DOHH2 (cell line): ENCODE measurements at regions not wholly inside any gene's neighbourhood (a gene's known extent, or its start where the extent isn't known, plus 50 kb on each side); places are given as distances from the start of the nearest gene placed in this dataset.

Experiments used
- H3F3A ChIP-seq: fragments of 200-600 bp; sonication (generic), shearing (Covaris generic); 2 replicates; pipeline ENCODE4 v1.6.0; 2016; ENCODE audit warnings: antibody characterized with exemption, mild to moderate bottlenecking; ENCODE audit not compliant: control insufficient read depth, insufficient read depth
- H3K27ac ChIP-seq: fragments of 200-600 bp; sonication (generic); 2 replicates; pipeline ENCODE4 v1.5.1; 2014; ENCODE audit warnings: low read depth, mild to moderate bottlenecking, low read length, moderate library complexity
- H3K27me3 ChIP-seq: fragments of 200-600 bp; sonication (generic); 2 replicates; pipeline ENCODE4 v1.6.1; 2014; ENCODE audit warnings: mild to moderate bottlenecking, low read length, mixed read lengths; ENCODE audit not compliant: control insufficient read depth
- H3K36me3 ChIP-seq: fragments of 200-600 bp; sonication (generic); 2 replicates; pipeline ENCODE4 v1.6.1; 2014; ENCODE audit warnings: mild to moderate bottlenecking, low read length, moderate library complexity, mixed read lengths; ENCODE audit not compliant: control insufficient read depth
- H3K4me1 ChIP-seq: fragments of 200-600 bp; sonication (generic); 2 replicates; pipeline ENCODE4 v1.6.1; 2014; ENCODE audit warnings: mild to moderate bottlenecking, low read length, mixed read lengths; ENCODE audit not compliant: control insufficient read depth
- H3K4me2 ChIP-seq: fragments of 200-600 bp; sonication (generic); 2 replicates; pipeline ENCODE4 v1.6.0; 2014; ENCODE audit warnings: mild to moderate bottlenecking, low read length, moderate library complexity
- H3K4me3 ChIP-seq: fragments of 200-600 bp; sonication (generic); 2 replicates; pipeline ENCODE4 v1.5.1; 2014; ENCODE audit warnings: mild to moderate bottlenecking, low read length, mixed read lengths
- H3K79me2 ChIP-seq: fragments of 200-600 bp; sonication (generic); 2 replicates; pipeline ENCODE4 v1.6.1; 2014; ENCODE audit warnings: mild to moderate bottlenecking, low read length, mixed read lengths; ENCODE audit not compliant: control insufficient read depth
- H3K9me2 ChIP-seq: fragments of 200-600 bp; sonication (generic); replicated peaks from 2 replicates; pipeline ENCODE4 v1.6.1; 2014; ENCODE audit warnings: mild to moderate bottlenecking, low read length, mixed read lengths; ENCODE audit not compliant: control insufficient read depth
- H3K9me3 ChIP-seq: fragments of 200-600 bp; sonication (generic); 2 replicates; pipeline ENCODE4 v1.6.1; 2014; ENCODE audit warnings: antibody characterized with exemption, low read length, mixed read lengths; ENCODE audit not compliant: control insufficient read depth, insufficient read depth
- H4K20me1 ChIP-seq: fragments of 200-600 bp; sonication (generic); 2 replicates; pipeline ENCODE4 v1.6.0; 2014; ENCODE audit warnings: low read depth, mild to moderate bottlenecking, antibody characterized with exemption, low read length, moderate library complexity; ENCODE audit not compliant: control insufficient read depth, insufficient read depth
- CTCF ChIP-seq: fragments of 200-600 bp; sonication (generic); IDR thresholded peaks from one replicate; pipeline ENCODE4 v1.5.1; 2014; ENCODE audit warnings: antibody characterized with exemption, mild to moderate bottlenecking, low read depth, low read length; ENCODE audit not compliant: poor library complexity, severe bottlenecking
- EZH2phosphoT487 ChIP-seq: fragments of 200-600 bp; sonication (generic); IDR thresholded peaks from 2 replicates; pipeline ENCODE4 v1.6.1; 2017; ENCODE audit warnings: borderline replicate concordance, mild to moderate bottlenecking, antibody characterized with exemption, low read length, moderate library complexity, mixed read lengths

GRCh38 chr17:79424471-79425185 is 186.2 kb downstream of the RBFOX3 start:
- no peaks in the 10 kb centered on the region for H3K36me3 ChIP-seq
- TF ChIP-seq EZH2phosphoT487 (no peak), CTCF (no peak)
- H3K4me1 ChIP-seq, result no peaks in the 10 kb centered on the region
- H3K9me3 ChIP-seq, result no peaks in the 10 kb centered on the region
- H3K27me3 ChIP-seq, result no peaks in the 10 kb centered on the region
- no peak overlapping the region for H3K27ac ChIP-seq
- H4K20me1 ChIP-seq, result no peaks in the 10 kb centered on the region
- no peak overlapping the region for H3K4me2 ChIP-seq
- no peaks in the 10 kb centered on the region for H3K79me2 ChIP-seq
- no peaks in the 10 kb centered on the region for H3F3A ChIP-seq
- H3K9me2 ChIP-seq, result no peaks in the 10 kb centered on the region
- H3K4me3 ChIP-seq, result no peak overlapping the region

DNA sequence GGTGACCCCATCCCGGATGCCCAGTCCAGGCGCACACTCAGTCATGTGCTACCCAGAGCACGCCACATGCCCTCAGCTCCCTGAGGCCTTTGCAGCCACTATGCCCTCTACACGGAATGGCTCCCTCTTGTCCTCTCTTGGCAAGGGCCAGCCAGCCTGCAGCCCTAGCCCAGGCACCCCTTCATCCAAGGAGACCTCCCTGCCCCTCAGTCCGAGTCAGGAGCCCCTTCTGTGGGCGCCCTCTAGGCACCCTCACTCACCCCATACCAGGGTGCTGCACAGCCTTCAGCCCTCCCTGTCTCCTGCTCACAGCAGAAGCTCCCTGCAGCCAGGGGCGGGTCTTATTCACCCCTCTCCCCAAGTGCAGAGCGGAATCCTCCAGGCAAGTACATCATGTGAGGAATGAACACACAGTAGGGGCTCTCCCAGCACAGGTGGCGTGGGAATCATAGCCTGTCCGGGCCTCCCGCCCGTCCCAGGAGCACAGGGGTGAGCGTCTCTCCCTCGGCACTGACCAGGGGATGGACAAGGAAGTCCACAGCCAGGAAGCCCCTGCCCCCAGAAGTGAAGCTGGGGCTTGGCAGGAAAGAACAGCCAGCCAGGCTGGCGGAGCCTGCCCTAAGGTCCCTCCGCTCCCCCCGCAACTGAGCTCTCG is 186.9 kb downstream of the RBFOX3 start:
- Histone ChIP-seq H3F3A (no peaks in the 10 kb centered on the region), H3K36me3 (no peaks in the 10 kb centered on the region), H3K9me3 (no peaks in the 10 kb centered on the region), H3K4me1 (no peaks in the 10 kb centered on the region), H4K20me1 (no peaks in the 10 kb centered on the region), H3K4me2 (no peak overlapping the region), H3K79me2 (no peaks in the 10 kb centered on the region), H3K27me3 (no peaks in the 10 kb centered on the region), H3K27ac (no peak overlapping the region), H3K9me2 (no peaks in the 10 kb centered on the region), H3K4me3 (no peak overlapping the region)
- TF ChIP-seq CTCF (no peak), EZH2phosphoT487 (no peak)

DNA sequence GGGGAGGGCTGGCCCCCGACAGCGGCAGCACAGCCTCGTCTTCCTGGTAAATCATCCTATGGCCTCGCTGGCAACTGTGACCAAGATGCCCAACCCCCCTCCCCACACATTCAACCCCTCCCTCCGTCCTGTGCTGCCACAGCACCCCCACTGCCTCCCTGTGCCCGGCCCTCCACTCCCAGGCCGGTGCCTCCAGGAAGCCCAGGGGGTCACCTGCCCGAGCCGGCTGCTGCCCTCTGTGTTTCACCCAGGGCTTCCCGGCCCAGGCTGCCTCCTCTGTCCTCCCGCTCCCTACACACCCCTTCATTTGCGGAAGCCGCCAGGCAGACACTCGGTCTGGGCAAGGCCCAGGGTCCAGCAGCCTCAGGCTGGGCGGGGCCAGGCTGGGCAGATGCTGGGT is 188.6 kb downstream of the RBFOX3 start:
- Histone ChIP-seq H3K9me3 (no peaks in the 10 kb centered on the region), H3K79me2 (no peaks in the 10 kb centered on the region), H3K4me1 (no peaks in the 10 kb centered on the region), H3K27me3 (no peaks in the 10 kb centered on the region), H3K4me2 (no peak overlapping the region), H3K27ac (no peak overlapping the region), H3K9me2 (no peaks in the 10 kb centered on the region), H3K4me3 (no peak overlapping the region), H3F3A (no peaks in the 10 kb centered on the region), H3K36me3 (no peaks in the 10 kb centered on the region), H4K20me1 (no peaks in the 10 kb centered on the region)
- TF ChIP-seq EZH2phosphoT487 (no peak), CTCF (no peak)
